A549 (cell line): ENCODE measurements at regions not wholly inside any gene's neighbourhood (a gene's known extent, or its start where the extent isn't known, plus 50 kb on each side); places are given as distances from the start of the nearest gene placed in this dataset.
A peak's percentile ranks its signal among the peaks of the same experiment; 100 is the strongest.

ENCODE experiments used
- ATAC-seq, 2 experiments: fragments of 200-7000 bp in 1 of 2; fragments of >200 bp in 1 of 2; cut with Nextera tagmentation in 1 of 2; cut with Tn5 transposase in 1 of 2; 3 replicates each; pipeline versions ENCODE4 v1.8.0 to v1.9.1; 2018 to 2020; ENCODE audit warnings: mild to moderate bottlenecking in 1 of 2, moderate library complexity in 1 of 2
- CTCF ChIA-PET: fragments of 300-600 bp; sonication (Branson Sonifier 250); formaldehyde crosslinking; extraction: SDS; loops from one replicate; lab custom pipeline; 2021; ENCODE audit warnings: antibody characterized with exemption, inconsistent platforms; lab: Yijun Ruan, JAX
- POLR2A ChIA-PET: fragments of 350-600 bp; formaldehyde crosslinking; extraction: SDS; loops from one replicate; lab custom pipeline; 2021; ENCODE audit warnings: antibody characterized with exemption, inconsistent platforms; lab: Yijun Ruan, JAX
- DNase-seq, 2 experiments: peaks; one replicate each; pipeline versions ENCODE4 v3.0.0 to v3.0.0-alpha.2; 2011 to 2016; ENCODE audit warnings: low read depth in 1 of 2, low spot score in 1 of 2
- FAIRE-seq: peaks from 2 replicates; lab custom pipeline; 2011; peaks lifted over from hg19 to GRCh38; lab: Jason Lieb, UNC
- H3K27ac ChIP-seq, 2 experiments: fragments of >200 bp; sonication (Bioruptor Twin); formaldehyde crosslinking; 3 replicates each; pipeline ENCODE4 v1.5.1; 2016 to 2017
- H3K4me1 ChIP-seq: fragments of >200 bp; sonication (Bioruptor Twin); formaldehyde crosslinking; 3 replicates; pipeline ENCODE4 v1.6.1; 2016
- H3K4me2 ChIP-seq: fragments of >200 bp; sonication (Bioruptor Twin); formaldehyde crosslinking; 3 replicates; pipeline ENCODE4 v1.6.1; 2016
- H3K4me3 ChIP-seq: fragments of >200 bp; sonication (Bioruptor Twin); formaldehyde crosslinking; 3 replicates; pipeline ENCODE4 v1.5.1; 2016
- H3K9me3 ChIP-seq: fragments of >200 bp; sonication (Bioruptor Twin); formaldehyde crosslinking; 3 replicates; pipeline ENCODE4 v1.6.1; 2016
- CBX8 ChIP-seq: fragments of 200-600 bp; sonication (generic); IDR thresholded peaks from 2 replicates; pipeline ENCODE4 v1.6.1; 2016
- CHD2 ChIP-seq: fragments of 150-350 bp; IDR thresholded peaks from 2 replicates; pipeline ENCODE4 v1.6.1; 2014; ENCODE audit warnings: low read length; ENCODE audit not compliant: partially characterized antibody
- EHF ChIP-seq: fragments of 250-450 bp; sonication (Bioruptor Pico); IDR thresholded peaks from 2 replicates; pipeline ENCODE4 v1.5.0; 2020; ENCODE audit warnings: mild to moderate bottlenecking
- EHMT2 ChIP-seq: fragments of 200-600 bp; sonication (generic); IDR thresholded peaks from 2 replicates; pipeline ENCODE4 v1.6.1; 2016; ENCODE audit warnings: antibody characterized with exemption, low read depth, mild to moderate bottlenecking, moderate library complexity
- EP300 ChIP-seq, 2 experiments: fragments of >200 bp; sonication (Bioruptor Twin); formaldehyde crosslinking; IDR thresholded peaks; 2 replicates in 1 of 2; 3 replicates in 1 of 2; pipeline ENCODE4 v1.6.1; 2016 to 2017
- ESRRA ChIP-seq: fragments of 150-350 bp; IDR thresholded peaks from 2 replicates; pipeline ENCODE4 v1.6.1; 2014; ENCODE audit warnings: mild to moderate bottlenecking, low read length, borderline replicate concordance
- FOXS1 ChIP-seq: fragments of 250-450 bp; sonication (Bioruptor Pico); IDR thresholded peaks from 2 replicates; pipeline ENCODE4 v1.5.0; 2020; ENCODE audit warnings: mild to moderate bottlenecking, moderate library complexity
- GATA3 ChIP-seq: IDR thresholded peaks from 2 replicates; pipeline ENCODE4 v1.6.1; 2012; ENCODE audit warnings: borderline replicate concordance
- HMGXB4 ChIP-seq: fragments of 250-450 bp; sonication (Bioruptor Pico); IDR thresholded peaks from 2 replicates; pipeline ENCODE4 v1.5.0; 2021; ENCODE audit warnings: mild to moderate bottlenecking, moderate library complexity, borderline replicate concordance
- HOXA7 ChIP-seq: fragments of 250-450 bp; sonication (Bioruptor Pico); IDR thresholded peaks from 2 replicates; pipeline ENCODE4 v1.5.0; 2020; ENCODE audit warnings: mild to moderate bottlenecking, moderate library complexity
- JUN ChIP-seq, 2 experiments: fragments of >200 bp; sonication (Bioruptor Twin); formaldehyde crosslinking; IDR thresholded peaks; 2 replicates in 1 of 2; 3 replicates in 1 of 2; pipeline ENCODE4 v1.6.1; 2016 to 2017
- JUNB ChIP-seq: fragments of >200 bp; sonication (Bioruptor Twin); formaldehyde crosslinking; IDR thresholded peaks from 2 replicates; pipeline ENCODE4 v1.6.1; 2016
- MAZ ChIP-seq: fragments of 150-350 bp; IDR thresholded peaks from 2 replicates; pipeline ENCODE4 v1.6.1; 2014; ENCODE audit warnings: antibody characterized with exemption, low read depth, low read length, borderline replicate concordance
- NPAS2 ChIP-seq: fragments of 250-450 bp; sonication (Bioruptor Pico); IDR thresholded peaks from 2 replicates; pipeline ENCODE4 v1.8.0; 2022; ENCODE audit warnings: mild to moderate bottlenecking, moderate library complexity, borderline replicate concordance
- NR3C1 ChIP-seq: fragments of >200 bp; sonication (Bioruptor Twin); formaldehyde crosslinking; IDR thresholded peaks from 3 replicates; pipeline ENCODE4 v1.6.1; 2017
- POLR2A ChIP-seq: IDR thresholded peaks from 2 replicates; pipeline ENCODE4 v1.6.1; 2012; ENCODE audit warnings: mild to moderate bottlenecking, low read length
- RAD21 ChIP-seq, 2 experiments: fragments of >200 bp in 1 of 2; sonication (Bioruptor Twin) in 1 of 2; formaldehyde crosslinking in 1 of 2; IDR thresholded peaks in 1 of 2; conservative IDR thresholded peaks in 1 of 2; 2 replicates in 1 of 2; 3 replicates in 1 of 2; pipeline ENCODE4 v1.6.1; 2012 to 2018; ENCODE audit warnings: inconsistent platforms in 1 of 2
- RFX5 ChIP-seq: fragments of 450-650 bp; IDR thresholded peaks from 2 replicates; pipeline ENCODE4 v1.7.1; 2014; ENCODE audit warnings: antibody characterized with exemption, mild to moderate bottlenecking, moderate library complexity
- SMC3 ChIP-seq: fragments of >200 bp; sonication (Bioruptor Twin); formaldehyde crosslinking; IDR thresholded peaks from 3 replicates; pipeline ENCODE4 v1.6.1; 2018; ENCODE audit warnings: inconsistent platforms
- SREBF2 ChIP-seq: fragments of 450-650 bp; IDR thresholded peaks from 2 replicates; pipeline ENCODE4 v1.6.1; 2014; ENCODE audit warnings: mild to moderate bottlenecking, moderate library complexity
- ZC3H11A ChIP-seq: fragments of 450-650 bp; IDR thresholded peaks from 2 replicates; pipeline ENCODE4 v1.6.1; 2014; ENCODE audit warnings: antibody characterized with exemption, mild to moderate bottlenecking
- ZSCAN20 ChIP-seq: fragments of 250-450 bp; sonication (Bioruptor Pico); IDR thresholded peaks from 2 replicates; pipeline ENCODE4 v1.8.0; 2022; ENCODE audit warnings: mild to moderate bottlenecking, moderate library complexity
- WGBS: methylation state at CpG from one replicate; pipeline ENCODE4 v1.1.6; 2017; ENCODE audit errors: missing lambda C conversion rate; 5-methylcytosine and 5-hydroxymethylcytosine counted together
- TF ChIP-seq, protein P1 (sequence below): fragments of 200-600 bp; sonication (generic); IDR thresholded peaks from 2 replicates; pipeline ENCODE4 v1.6.1; 2016; ENCODE audit warnings: antibody characterized with exemption, mild to moderate bottlenecking, moderate library complexity
- TF ChIP-seq, protein P2 (sequence below): fragments of 450-650 bp; IDR thresholded peaks from 2 replicates; pipeline ENCODE4 v1.6.1; 2014; ENCODE audit warnings: antibody characterized with exemption
- TF ChIP-seq, protein P3 (sequence below): IDR thresholded peaks from 2 replicates; pipeline ENCODE4 v1.6.1; 2012; ENCODE audit warnings: low read depth, borderline replicate concordance

DNA sequence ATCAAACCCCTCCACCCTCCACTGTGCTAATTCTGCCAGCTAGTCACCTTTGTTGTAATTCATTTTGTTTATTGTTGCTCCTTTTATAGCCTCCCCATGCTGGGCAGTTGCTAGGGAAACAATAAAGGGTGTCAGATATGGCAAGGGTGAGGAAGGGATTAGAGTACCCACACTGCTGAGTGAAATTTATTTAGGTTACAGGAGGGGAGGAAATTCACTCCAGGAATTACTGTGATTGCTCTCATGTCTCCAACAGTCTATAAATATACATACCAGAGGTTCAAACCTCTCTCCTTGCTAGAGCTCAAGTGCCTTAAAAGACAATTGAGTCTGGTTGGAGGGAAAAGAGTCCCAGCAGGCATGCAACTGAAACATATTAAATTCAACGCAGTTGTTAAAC, 90.6 kb upstream of the ADGRF1 start:
- 91% methylated on average over 1 of the region's 1 CpG for WGBS

GRCh38 chr6:47131773-47132172, 89.6 kb upstream of the ADGRF1 start:
- TF ChIP-seq EP300 (IDR thresholded peaks at IDR 0.05), result no peak
- TF ChIP-seq, all 56 proteins: peak for 0
- no peak for ATAC-seq
- no peak for FAIRE-seq
- H3K4me2 ChIP-seq, result no peak overlapping the region
- no peaks in the 10 kb centered on the region for H3K9me3 ChIP-seq
- H3K4me1 ChIP-seq, result peaks cover 56% of the 10 kb centered on the region
- 85% methylated on average over 2 of the region's 2 CpGs for WGBS
- ChIA-PET CTCF (interaction anchor here (0.7 to 1.0 kb wide), 2 partner anchors 34 to 145 kb away, joined by 3 to 4 read pairs; no protein-coding TSS in a partner anchor), POLR2A (no interaction called here)
- DNase-seq, result no peak
- peak overlapping the region; percentile 15 to 82; a peak in 2 of 6 replicates for H3K27ac ChIP-seq
- H3K4me3 ChIP-seq, result no peak overlapping the region

More for the DNA sequence above, 90.6 kb upstream of the ADGRF1 start:
- no peak overlapping the region for H3K4me3 ChIP-seq
- no peak overlapping the region for H3K4me2 ChIP-seq
- peak overlapping the region; percentile 79 to 82; a peak in 5 of 6 replicates for H3K27ac ChIP-seq
- ATAC-seq (no peak), FAIRE-seq (no peak), DNase-seq (no peak)
- ChIA-PET POLR2A (no interaction called here), CTCF (interaction anchor here (1.0 kb wide), 1 partner anchor 35 kb away, joined by 4 read pairs; no protein-coding TSS in a partner anchor)
- peaks cover 53% of the 10 kb centered on the region for H3K4me1 ChIP-seq
- TF ChIP-seq HOXA7 (CRISPR knock-in tag), result no peak
- no peak for TF ChIP-seq EP300 (IDR thresholded peaks at IDR 0.05)
- TF ChIP-seq, protein P1, sequence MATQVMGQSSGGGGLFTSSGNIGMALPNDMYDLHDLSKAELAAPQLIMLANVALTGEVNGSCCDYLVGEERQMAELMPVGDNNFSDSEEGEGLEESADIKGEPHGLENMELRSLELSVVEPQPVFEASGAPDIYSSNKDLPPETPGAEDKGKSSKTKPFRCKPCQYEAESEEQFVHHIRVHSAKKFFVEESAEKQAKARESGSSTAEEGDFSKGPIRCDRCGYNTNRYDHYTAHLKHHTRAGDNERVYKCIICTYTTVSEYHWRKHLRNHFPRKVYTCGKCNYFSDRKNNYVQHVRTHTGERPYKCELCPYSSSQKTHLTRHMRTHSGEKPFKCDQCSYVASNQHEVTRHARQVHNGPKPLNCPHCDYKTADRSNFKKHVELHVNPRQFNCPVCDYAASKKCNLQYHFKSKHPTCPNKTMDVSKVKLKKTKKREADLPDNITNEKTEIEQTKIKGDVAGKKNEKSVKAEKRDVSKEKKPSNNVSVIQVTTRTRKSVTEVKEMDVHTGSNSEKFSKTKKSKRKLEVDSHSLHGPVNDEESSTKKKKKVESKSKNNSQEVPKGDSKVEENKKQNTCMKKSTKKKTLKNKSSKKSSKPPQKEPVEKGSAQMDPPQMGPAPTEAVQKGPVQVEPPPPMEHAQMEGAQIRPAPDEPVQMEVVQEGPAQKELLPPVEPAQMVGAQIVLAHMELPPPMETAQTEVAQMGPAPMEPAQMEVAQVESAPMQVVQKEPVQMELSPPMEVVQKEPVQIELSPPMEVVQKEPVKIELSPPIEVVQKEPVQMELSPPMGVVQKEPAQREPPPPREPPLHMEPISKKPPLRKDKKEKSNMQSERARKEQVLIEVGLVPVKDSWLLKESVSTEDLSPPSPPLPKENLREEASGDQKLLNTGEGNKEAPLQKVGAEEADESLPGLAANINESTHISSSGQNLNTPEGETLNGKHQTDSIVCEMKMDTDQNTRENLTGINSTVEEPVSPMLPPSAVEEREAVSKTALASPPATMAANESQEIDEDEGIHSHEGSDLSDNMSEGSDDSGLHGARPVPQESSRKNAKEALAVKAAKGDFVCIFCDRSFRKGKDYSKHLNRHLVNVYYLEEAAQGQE, result no peak
- no peak for TF ChIP-seq POLR2A
- no peak for TF ChIP-seq MAZ
- no peak for TF ChIP-seq HMGXB4
- TF ChIP-seq, protein P2, sequence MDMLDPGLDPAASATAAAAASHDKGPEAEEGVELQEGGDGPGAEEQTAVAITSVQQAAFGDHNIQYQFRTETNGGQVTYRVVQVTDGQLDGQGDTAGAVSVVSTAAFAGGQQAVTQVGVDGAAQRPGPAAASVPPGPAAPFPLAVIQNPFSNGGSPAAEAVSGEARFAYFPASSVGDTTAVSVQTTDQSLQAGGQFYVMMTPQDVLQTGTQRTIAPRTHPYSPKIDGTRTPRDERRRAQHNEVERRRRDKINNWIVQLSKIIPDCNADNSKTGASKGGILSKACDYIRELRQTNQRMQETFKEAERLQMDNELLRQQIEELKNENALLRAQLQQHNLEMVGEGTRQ, result no peak
- TF ChIP-seq SREBF2, result no peak
- TF ChIP-seq EHF (CRISPR knock-in tag), result no peak
- TF ChIP-seq RAD21 (conservative IDR thresholded peaks at IDR 0.05 in 1 of 2, IDR thresholded peaks at IDR 0.05 in 1 of 2), result no peak
- H3K9me3 ChIP-seq, result no peaks in the 10 kb centered on the region

- ATAC-seq (no peak), FAIRE-seq (no peak), DNase-seq (no peak)
- WGBS, result 88% methylated on average over 3 of the region's 3 CpGs
- Histone ChIP-seq H3K4me3 (no peak overlapping the region), H3K4me1 (peaks cover 51% of the 10 kb centered on the region), H3K9me3 (no peaks in the 10 kb centered on the region), H3K4me2 (no peak overlapping the region), H3K27ac (peak overlapping the region in 1 of 2 experiments; percentile 28; a peak in 3 of 6 replicates)
- CTCF ChIA-PET, result no interaction called here
- POLR2A ChIA-PET, result no interaction called here
- no peak for TF ChIP-seq NR3C1
- TF ChIP-seq, protein P3, sequence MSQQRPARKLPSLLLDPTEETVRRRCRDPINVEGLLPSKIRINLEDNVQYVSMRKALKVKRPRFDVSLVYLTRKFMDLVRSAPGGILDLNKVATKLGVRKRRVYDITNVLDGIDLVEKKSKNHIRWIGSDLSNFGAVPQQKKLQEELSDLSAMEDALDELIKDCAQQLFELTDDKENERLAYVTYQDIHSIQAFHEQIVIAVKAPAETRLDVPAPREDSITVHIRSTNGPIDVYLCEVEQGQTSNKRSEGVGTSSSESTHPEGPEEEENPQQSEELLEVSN, result no peak
- TF ChIP-seq EHMT2, result no peak
- no peak for TF ChIP-seq RFX5
- no peak for TF ChIP-seq ESRRA
- no peak for TF ChIP-seq JUN (IDR thresholded peaks at IDR 0.05)
- no peak for TF ChIP-seq JUNB
- TF ChIP-seq CHD2, result no peak
- TF ChIP-seq ZSCAN20 (CRISPR knock-in tag), result no peak
- no peak for TF ChIP-seq CBX8
- no peak for TF ChIP-seq ZC3H11A
- TF ChIP-seq, protein P1, result no peak
- no peak for TF ChIP-seq GATA3
- no peak for TF ChIP-seq NPAS2 (CRISPR knock-in tag)
- no peak for TF ChIP-seq SMC3
- TF ChIP-seq FOXS1, result no peak
- no peak for TF ChIP-seq SREBF2
- TF ChIP-seq EHF (CRISPR knock-in tag), result no peak
Measured at GRCh38 chr6:47130086-47130485, 88.0 kb upstream of the ADGRF1 start.
